Right atrium auricular region (tissue), 2 donors: ENCODE measurements at regions not wholly inside any gene's neighbourhood (a gene's known extent, or its start where the extent isn't known, plus 50 kb on each side); places are given as distances from the start of the nearest gene placed in this dataset.
A peak's percentile ranks its signal among the peaks of the same experiment; 100 is the strongest.

ENCODE experiments used
- DNase-seq: peaks from one replicate; pipeline ENCODE4 v3.0.0-alpha.2; 2019; ENCODE audit warnings: low spot score
- H3K27ac ChIP-seq, 2 donors: fragments of 200-600 bp; sonication (generic); 1 replicate in 1 of 2; 2 replicates in 1 of 2; pipeline ENCODE4 v1.5.1; 2016 to 2019
- H3K27me3 ChIP-seq, 2 donors: fragments of 200-600 bp; sonication (generic); one replicate each; pipeline versions ENCODE4 v1.5.1 to v1.6.0; 2017 to 2019
- H3K36me3 ChIP-seq: fragments of 200-600 bp; sonication (generic); one replicate; pipeline ENCODE4 v1.5.1; 2016
- H3K4me1 ChIP-seq, 2 donors: fragments of 200-600 bp; sonication (generic); one replicate each; pipeline versions ENCODE4 v1.5.1 to v1.6.0; 2017 to 2019
- H3K4me3 ChIP-seq, 2 donors: fragments of 200-600 bp; sonication (generic); 1 replicate in 1 of 2; 2 replicates in 1 of 2; pipeline ENCODE4 v1.5.1; 2017 to 2019; ENCODE audit warnings: mild to moderate bottlenecking in 1 of 2, moderate library complexity in 1 of 2
- H3K9me3 ChIP-seq, 2 donors: fragments of 200-600 bp; sonication (generic); one replicate each; pipeline ENCODE4 v1.5.1; 2019
- CTCF ChIP-seq, 2 donors: fragments of 200-600 bp; sonication (generic); IDR thresholded peaks; one replicate each; pipeline ENCODE4 v1.5.1; 2019; ENCODE audit warnings: antibody characterized with exemption in 2 of 2

- Histone ChIP-seq H3K4me3 (peak within 1 kb of the TSS; percentile 55 to 65), H3K27ac (peak within 1 kb of the TSS; percentile 85 to 92), H3K4me1 (peaks cover 0 to 9% of the 10 kb centered on the region in 2 donors), H3K36me3 (no peaks in the 10 kb centered on the region), H3K9me3 (no peaks in the 10 kb centered on the region), H3K27me3 (no peaks in the 10 kb centered on the region)
- TF ChIP-seq CTCF (IDR thresholded peaks at IDR 0.05), result peak in 1 of 2 donors; percentile 34
- peak; percentile 74 for DNase-seq
Observed at GRCh38 chr15:31870328-31871165, 159.8 kb upstream of the CHRNA7 start, which contains the start of gene OTUD7A. OTUD7A (minus strand) TSS chr15:31870673.

GRCh38 chr15:31871166-31871886, 159.0 kb upstream of the CHRNA7 start:
- H3K27me3 ChIP-seq, result no peaks in the 10 kb centered on the region
- no peaks in the 10 kb centered on the region for H3K9me3 ChIP-seq
- H3K36me3 ChIP-seq, result no peaks in the 10 kb centered on the region
- H3K4me1 ChIP-seq, result peaks cover 0 to 9% of the 10 kb centered on the region in 2 donors
- TF ChIP-seq CTCF (IDR thresholded peaks at IDR 0.05), result no peak
- peak overlapping the region; percentile 55 to 65 for H3K4me3 ChIP-seq
- DNase-seq, result no peak
- peak overlapping the region; percentile 85 to 92 for H3K27ac ChIP-seq

- Histone ChIP-seq H3K4me3 (no peak overlapping the region), H3K27ac (no peak overlapping the region), H3K27me3 (no peaks in the 10 kb centered on the region), H3K36me3 (no peaks in the 10 kb centered on the region), H3K9me3 (no peaks in the 10 kb centered on the region), H3K4me1 (peaks cover 0 to 9% of the 10 kb centered on the region in 2 donors)
- no peak for DNase-seq
- TF ChIP-seq CTCF (IDR thresholded peaks at IDR 0.05), result no peak
Observed at GRCh38 chr15:31871887-31872281, 158.4 kb upstream of the CHRNA7 start.

GRCh38 chr15:31887246-31887645, 143.1 kb upstream of the CHRNA7 start:
- H3K4me3 ChIP-seq, result no peak overlapping the region
- H3K9me3 ChIP-seq, result no peaks in the 10 kb centered on the region
- H3K36me3 ChIP-seq, result no peaks in the 10 kb centered on the region
- no peak for DNase-seq
- peak in 1 of 2 donors; percentile 9 for TF ChIP-seq CTCF (IDR thresholded peaks at IDR 0.05)
- H3K27me3 ChIP-seq, result no peaks in the 10 kb centered on the region
- H3K4me1 ChIP-seq, result no peaks in the 10 kb centered on the region
- no peak overlapping the region for H3K27ac ChIP-seq

- Histone ChIP-seq H3K27me3 (no peaks in the 10 kb centered on the region), H3K36me3 (no peaks in the 10 kb centered on the region), H3K4me3 (no peak overlapping the region), H3K27ac (no peak overlapping the region), H3K9me3 (peaks cover 0 to 5% of the 10 kb centered on the region in 2 donors), H3K4me1 (no peaks in the 10 kb centered on the region)
- TF ChIP-seq CTCF (IDR thresholded peaks at IDR 0.05), result no peak
- no peak for DNase-seq
Observed at GRCh38 chr15:31892513-31892912, 137.8 kb upstream of the CHRNA7 start.
